Peyer's patch (tissue), 4 donors: ENCODE measurements at regions not wholly inside any gene's neighbourhood (a gene's known extent, or its start where the extent isn't known, plus 50 kb on each side); places are given as distances from the start of the nearest gene placed in this dataset.

Source experiments
- CTCF ChIP-seq, 6 experiments: fragments of 450-650 bp in 4 of 6; fragments of 200-600 bp in 2 of 6; sonication (generic) in 1 of 6; IDR thresholded peaks; one replicate each; pipeline ENCODE4 v1.5.1; 2017 to 2019; ENCODE audit warnings: antibody characterized with exemption in 6 of 6, mild to moderate bottlenecking in 3 of 6, moderate library complexity in 1 of 6
- POLR2A ChIP-seq, 2 donors: fragments of 450-650 bp; IDR thresholded peaks; one replicate each; pipeline ENCODE4 v1.5.1; 2017; ENCODE audit warnings: antibody characterized with exemption in 2 of 2, mild to moderate bottlenecking in 2 of 2, moderate library complexity in 2 of 2

GRCh38 chr5:74465724-74466123 lies 174.8 kb downstream of the ENC1 start:
- TF ChIP-seq POLR2A (IDR thresholded peaks at IDR 0.05) (no peak), CTCF (IDR thresholded peaks at IDR 0.05) (no peak)
